GM13976 (cell line): ENCODE measurements at regions not wholly inside any gene's neighbourhood (a gene's known extent, or its start where the extent isn't known, plus 50 kb on each side); places are given as distances from the start of the nearest gene placed in this dataset.
"Not testable (repeated sequence)": the region's sequence is repeated elsewhere in the genome, so short reads cannot be mapped to it uniquely, and the experiment has no call there.

ENCODE experiments used
- DNase-seq: peaks from one replicate; pipeline ENCODE4 v3.0.0; 2012; ENCODE audit warnings: low spot score
- in situ Hi-C: fragments of 300-500 bp; cut with MboI; formaldehyde crosslinking; loops from one replicate; pipeline ENCODE4 v1.12.0; 2022; ENCODE audit warnings: low sequenced_read_pairs, mixed read lengths, inconsistent platforms; ENCODE audit not compliant: unreplicated experiment
- TF ChIP-seq, protein P1 (sequence below): IDR thresholded peaks from 2 replicates; pipeline ENCODE4 v1.5.1; 2012; ENCODE audit warnings: borderline replicate concordance, mild to moderate bottlenecking; ENCODE audit not compliant: insufficient read depth; ENCODE audit errors: extremely low read depth, missing control alignments, control extremely low read depth

DNA sequence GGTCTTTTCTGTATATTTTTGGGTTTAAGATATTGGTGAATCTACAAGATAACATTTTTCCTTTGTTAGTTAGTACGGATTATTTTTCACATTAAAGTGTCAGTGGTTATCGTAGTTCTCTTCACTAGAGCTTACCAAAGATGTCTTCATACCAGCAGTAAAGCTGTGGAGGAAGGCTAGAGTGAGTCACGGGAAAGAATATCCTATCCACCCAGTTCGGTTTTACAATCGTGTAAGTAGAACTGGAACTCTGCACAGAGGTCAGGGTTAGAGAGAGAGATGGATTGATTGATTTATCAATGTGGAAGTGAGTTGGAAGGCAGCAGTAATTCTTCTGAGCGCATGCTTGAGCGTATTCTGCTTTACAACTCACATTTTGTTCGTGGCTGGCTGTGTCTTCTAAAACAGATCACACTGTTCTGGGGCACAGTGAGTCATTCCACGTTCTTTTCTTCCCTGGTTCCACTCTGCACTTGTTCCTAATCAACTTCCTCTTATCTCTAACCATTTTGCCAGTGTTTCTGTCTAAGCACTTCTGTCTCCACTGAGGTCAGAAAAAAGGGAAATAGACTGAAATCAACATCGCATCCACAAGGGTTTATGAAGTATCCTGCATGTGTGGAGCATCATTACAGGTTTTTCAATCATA is 86.5 kb upstream of the ARRDC3 start:
- in situ Hi-C loops: no loop called here
- TF ChIP-seq, protein P1, sequence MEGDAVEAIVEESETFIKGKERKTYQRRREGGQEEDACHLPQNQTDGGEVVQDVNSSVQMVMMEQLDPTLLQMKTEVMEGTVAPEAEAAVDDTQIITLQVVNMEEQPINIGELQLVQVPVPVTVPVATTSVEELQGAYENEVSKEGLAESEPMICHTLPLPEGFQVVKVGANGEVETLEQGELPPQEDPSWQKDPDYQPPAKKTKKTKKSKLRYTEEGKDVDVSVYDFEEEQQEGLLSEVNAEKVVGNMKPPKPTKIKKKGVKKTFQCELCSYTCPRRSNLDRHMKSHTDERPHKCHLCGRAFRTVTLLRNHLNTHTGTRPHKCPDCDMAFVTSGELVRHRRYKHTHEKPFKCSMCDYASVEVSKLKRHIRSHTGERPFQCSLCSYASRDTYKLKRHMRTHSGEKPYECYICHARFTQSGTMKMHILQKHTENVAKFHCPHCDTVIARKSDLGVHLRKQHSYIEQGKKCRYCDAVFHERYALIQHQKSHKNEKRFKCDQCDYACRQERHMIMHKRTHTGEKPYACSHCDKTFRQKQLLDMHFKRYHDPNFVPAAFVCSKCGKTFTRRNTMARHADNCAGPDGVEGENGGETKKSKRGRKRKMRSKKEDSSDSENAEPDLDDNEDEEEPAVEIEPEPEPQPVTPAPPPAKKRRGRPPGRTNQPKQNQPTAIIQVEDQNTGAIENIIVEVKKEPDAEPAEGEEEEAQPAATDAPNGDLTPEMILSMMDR: no peak
- DNase-seq: no peak

DNA sequence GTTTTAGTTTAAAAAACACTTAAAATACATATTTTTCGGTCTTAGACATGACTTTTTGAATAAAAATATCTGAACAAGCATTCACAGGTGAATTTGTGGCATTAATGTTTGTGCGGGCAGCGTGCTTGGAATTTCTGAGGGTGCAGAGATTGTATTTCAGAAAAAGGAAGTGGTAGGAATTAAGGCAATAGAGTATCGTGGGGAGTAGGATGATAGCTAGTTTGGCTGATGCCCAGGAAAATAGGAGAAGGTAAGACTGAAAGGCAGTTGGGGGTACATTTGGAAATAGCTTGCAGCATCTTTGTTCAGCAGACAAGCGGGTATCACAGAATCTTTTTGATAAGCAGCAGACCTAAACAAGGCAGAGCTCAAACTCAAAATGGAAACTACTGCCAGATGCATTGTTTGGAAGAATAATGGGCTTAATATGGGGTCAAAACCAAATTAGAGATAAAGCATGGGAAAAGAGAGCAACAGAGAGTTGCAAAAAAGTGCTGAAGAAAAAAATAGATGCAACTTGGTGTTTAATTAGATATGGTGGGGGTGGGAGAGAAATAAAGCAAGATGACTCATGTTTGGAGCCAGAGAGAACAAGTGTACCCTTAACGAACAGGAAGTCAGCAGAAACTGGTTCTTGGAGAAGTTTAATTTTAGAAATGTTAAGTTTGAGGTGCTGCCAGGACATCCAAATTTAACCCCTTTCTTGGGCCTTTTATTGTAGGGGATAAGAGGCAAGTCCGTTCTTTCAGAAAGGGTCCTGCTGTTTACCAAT is 85.7 kb upstream of the ARRDC3 start:
- in situ Hi-C loops: no loop called here
- no peak for DNase-seq

DNA sequence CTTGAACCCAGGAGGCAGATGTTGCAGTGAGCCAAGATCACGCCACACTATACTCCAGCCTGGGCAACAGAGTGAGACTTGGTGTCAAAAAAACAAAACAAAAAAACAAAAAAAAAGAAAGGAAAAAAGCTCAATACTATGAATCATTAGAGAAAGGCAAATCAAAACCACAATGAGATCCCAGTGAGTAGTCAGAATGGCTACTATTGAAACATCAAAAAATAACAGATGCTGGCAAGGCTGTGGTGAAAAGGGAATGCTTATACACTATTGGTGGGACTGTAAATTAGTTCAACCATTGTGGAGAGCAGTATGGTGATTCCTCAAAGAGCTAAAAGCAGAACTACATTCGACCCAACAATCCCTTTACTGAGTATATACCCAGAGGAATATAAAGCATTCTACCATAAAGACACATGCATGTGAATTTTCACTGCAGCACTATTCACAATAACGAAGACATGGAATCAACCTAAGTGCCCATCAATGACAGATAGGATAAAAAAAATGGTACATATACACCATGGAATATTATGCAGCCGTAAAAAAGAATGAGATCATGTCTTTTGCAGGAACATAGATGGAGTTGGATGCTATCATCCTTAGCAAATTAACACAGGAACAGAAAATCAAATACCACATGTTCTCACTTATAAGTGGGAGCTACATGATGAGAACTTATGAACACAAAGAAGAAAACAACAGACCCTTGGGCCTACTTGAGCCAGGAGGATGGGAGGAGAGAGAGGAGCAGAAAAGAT is 81.9 kb upstream of the ARRDC3 start:
- in situ Hi-C loops: no loop called here
- DNase-seq: no peak
- TF ChIP-seq, protein P1: no peak

More for the DNA sequence above, 85.7 kb upstream of the ARRDC3 start:
- TF ChIP-seq, protein P1: no peak

DNA sequence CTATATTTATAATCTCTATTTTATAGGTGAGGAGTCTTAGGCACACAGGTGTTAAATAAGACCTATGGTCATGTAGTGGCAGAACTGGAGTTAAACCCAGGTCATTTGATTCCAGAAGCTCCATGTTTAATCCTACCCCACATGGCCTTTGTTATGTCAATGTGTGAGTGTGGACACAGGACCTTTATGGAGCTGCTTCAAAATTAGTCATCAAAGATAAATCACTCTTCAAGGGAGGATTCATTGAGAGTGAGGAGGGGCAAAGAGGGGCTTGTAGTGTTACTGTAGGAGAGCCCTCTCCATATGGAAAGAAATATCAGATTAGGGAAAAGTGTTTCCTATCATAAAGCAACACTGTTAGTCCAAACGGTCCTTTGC is 74.6 kb upstream of the ARRDC3 start:
- TF ChIP-seq, protein P1: no peak
- DNase-seq: no peak
- in situ Hi-C loops: no loop called here

DNA sequence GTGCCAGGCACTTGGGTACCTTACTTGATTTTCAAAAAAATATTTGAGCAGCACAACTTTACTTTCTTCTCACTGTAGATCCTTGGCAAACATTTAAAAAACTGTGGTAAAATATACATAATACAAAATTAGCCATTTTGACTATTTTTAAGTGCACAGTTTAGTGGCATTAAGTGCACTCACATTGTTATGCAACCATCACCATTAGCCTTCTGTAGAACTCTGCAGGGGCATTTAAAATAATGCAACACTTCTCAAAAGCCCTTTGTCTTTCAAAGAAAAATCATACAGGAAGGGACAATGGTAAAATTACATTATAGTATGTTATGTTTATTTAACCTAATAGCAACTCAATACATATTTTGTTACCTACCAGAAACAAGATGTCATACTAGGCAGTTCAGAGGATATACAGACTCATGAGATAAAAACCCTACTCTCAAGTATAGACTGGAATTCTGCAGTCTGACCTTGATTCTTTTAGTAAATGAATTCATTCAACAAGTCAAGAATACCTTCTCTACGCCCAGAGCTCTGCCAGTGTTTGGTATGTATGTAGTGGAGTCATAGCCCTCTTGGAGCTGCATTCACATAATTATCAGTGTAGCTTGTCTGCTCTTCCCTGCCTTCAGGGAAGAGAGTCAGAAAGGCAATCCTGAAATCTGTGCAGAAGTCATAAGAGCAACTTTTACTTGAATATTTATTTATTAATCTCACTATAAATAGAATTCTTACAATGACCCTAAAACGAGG is 74.0 kb upstream of the ARRDC3 start:
- in situ Hi-C loops: no loop called here
- DNase-seq: no peak
- TF ChIP-seq, protein P1: no peak

DNA sequence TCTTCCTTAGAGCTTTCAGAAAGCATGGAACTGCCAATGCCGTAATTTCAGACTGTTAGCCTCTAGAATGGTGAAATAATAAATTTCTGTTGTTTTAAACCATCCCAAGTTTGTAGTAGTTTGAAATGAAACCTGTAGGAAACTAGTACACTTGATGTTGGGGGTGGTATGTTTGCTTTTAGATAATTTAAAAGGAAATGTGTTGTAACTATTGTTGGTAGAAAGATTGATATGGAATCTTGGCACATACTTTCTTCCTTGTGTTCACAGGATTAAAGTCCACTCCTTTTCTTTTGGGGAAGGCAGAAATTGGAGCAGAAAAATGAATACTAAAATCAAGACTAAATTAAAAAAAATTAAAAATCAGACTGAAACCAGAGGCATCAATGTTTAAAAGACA is 66.0 kb upstream of the ARRDC3 start:
- TF ChIP-seq, protein P1: no peak
- in situ Hi-C loops: no loop called here
- no peak for DNase-seq

DNA sequence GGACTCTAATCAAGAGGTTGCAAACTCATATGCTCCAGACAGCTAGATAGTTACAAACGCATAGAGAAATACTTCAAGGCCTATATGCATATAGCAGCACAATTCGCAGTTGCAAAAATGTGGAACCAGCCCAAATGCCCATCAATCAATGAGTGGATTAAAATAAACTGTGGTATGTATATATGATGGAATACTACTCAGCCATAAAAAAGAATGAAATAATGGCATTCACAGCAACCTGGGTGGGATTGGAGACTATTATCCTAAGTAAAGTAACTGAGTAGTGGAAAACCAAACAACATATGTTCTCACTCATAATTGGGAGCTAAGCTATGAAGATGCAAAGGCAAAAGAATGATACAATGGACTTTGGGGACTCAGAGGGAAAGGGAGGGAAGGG is 65.0 kb upstream of the ARRDC3 start:
- in situ Hi-C loops, DNase-seq: not testable (repeated sequence)

DNA sequence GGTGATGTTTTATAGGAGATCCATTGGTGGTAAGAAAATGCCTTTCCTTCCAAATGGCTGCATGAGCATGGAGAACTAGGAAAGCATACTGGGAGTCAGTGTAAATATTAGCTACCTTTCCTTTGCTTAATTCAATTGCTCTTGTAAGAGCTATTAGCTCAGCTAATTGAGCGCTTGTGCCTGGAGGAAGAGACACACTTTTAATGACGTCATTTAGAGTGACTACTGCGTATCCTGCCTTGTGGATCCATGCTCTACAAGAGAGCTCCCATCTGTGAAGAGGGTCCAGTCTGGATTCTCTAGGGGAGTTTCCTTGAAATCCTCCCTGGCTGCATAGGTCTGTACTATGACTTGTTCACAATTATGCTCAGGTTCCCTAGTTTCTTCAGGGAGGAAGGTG is 63.8 kb upstream of the ARRDC3 start:
- in situ Hi-C loops, DNase-seq: not testable (repeated sequence)
